ENCODE measurements at regions not wholly inside any gene's neighbourhood (a gene's known extent, or its start where the extent isn't known, plus 50 kb on each side); places are given as distances from the start of the nearest gene placed in this dataset.

DNA sequence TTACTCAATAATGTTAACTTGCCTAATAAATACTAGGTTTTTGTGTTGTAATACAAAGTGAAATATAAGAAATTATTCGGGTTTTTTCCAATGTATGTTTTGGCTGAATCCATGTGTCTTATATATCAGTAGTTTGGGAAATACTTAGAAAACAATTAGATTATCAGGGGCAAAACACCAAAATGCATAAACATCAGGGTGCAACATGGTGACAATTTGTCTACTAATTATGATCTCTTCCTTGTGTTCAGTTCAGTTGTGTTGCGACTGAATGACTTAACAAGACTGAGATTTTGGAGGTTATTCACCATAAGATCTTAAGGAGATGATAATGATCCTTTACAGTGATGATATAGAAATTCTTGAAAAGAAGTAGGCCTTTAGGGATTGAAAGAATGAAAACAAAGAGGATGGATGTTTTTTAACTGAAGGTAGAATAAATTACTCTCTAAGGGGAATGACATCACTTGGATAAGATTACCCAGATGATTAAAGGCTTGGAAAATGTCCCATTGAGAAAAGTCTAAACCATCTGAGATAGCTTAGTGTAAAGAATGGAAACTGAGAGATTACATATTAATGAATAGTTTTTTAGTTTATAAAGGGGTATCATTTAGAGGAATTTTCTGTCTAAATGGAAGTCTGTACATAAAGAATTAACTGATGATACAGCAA, 415.8 kb downstream of the SPATA31D1 start:
- TF ChIP-seq, protein P1, sequence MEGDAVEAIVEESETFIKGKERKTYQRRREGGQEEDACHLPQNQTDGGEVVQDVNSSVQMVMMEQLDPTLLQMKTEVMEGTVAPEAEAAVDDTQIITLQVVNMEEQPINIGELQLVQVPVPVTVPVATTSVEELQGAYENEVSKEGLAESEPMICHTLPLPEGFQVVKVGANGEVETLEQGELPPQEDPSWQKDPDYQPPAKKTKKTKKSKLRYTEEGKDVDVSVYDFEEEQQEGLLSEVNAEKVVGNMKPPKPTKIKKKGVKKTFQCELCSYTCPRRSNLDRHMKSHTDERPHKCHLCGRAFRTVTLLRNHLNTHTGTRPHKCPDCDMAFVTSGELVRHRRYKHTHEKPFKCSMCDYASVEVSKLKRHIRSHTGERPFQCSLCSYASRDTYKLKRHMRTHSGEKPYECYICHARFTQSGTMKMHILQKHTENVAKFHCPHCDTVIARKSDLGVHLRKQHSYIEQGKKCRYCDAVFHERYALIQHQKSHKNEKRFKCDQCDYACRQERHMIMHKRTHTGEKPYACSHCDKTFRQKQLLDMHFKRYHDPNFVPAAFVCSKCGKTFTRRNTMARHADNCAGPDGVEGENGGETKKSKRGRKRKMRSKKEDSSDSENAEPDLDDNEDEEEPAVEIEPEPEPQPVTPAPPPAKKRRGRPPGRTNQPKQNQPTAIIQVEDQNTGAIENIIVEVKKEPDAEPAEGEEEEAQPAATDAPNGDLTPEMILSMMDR (IDR thresholded peaks at IDR 0.05; ENCODE audit: insufficient read depth, low read length, poor library complexity, severe bottlenecking), result no peak
- TF ChIP-seq EZH2phosphoT487 (conservative IDR thresholded peaks at IDR 0.05; ENCODE audit: low read length), result no peak
